Endothelial cell of umbilical vein (primary cell): ENCODE measurements at regions not wholly inside any gene's neighbourhood (a gene's known extent, or its start where the extent isn't known, plus 50 kb on each side); places are given as distances from the start of the nearest gene placed in this dataset.

Experiments
- BruUV-seq: library from RNA; stranded (reverse); fragments of 400-500 nt; replicated peaks from 2 replicates; lab custom pipeline; 2021; lab: Mats Ljungman, UMichigan
- CTCF ChIA-PET: fragments of 300-600, 350-600 bp; sonication (Branson Sonifier 250); formaldehyde crosslinking; loops from one replicate; lab custom pipeline; 2021; ENCODE audit warnings: antibody characterized with exemption, inconsistent platforms; lab: Charles Lee
- POLR2A ChIA-PET: fragments of 300-600, 350-600 bp; sonication (Branson Sonifier 250); formaldehyde crosslinking; loops from one replicate; lab custom pipeline; 2021; ENCODE audit warnings: antibody characterized with exemption, inconsistent platforms; lab: Charles Lee
- DNase-seq: peaks from one replicate; pipeline ENCODE4 v3.0.0-alpha.2; 2011; ENCODE audit warnings: low read depth, low spot score
- FAIRE-seq: peaks from 2 replicates; lab custom pipeline; 2011; peaks lifted over from hg19 to GRCh38; lab: Jason Lieb, UNC
- H2AFZ ChIP-seq: 2 replicates; pipeline ENCODE4 v1.6.0; 2012; ENCODE audit warnings: low read depth, low read length, control low read depth, inconsistent platforms
- H3K27ac ChIP-seq: 2 replicates; pipeline ENCODE4 v1.5.1; 2011; ENCODE audit warnings: low read depth, mild to moderate bottlenecking, control low read depth, low read length, moderate library complexity; ENCODE audit not compliant: insufficient read depth
- H3K27me3 ChIP-seq, 2 experiments: 2 replicates each; pipeline versions ENCODE4 v1.6.0 to v1.6.1; 2011; ENCODE audit warnings: low read length in 2 of 2, mixed read lengths in 1 of 2; ENCODE audit not compliant: control insufficient read depth in 2 of 2, insufficient read depth in 2 of 2
- H3K36me3 ChIP-seq, 2 experiments: 2 replicates in 1 of 2; 3 replicates in 1 of 2; pipeline ENCODE4 v1.5.1; 2011; ENCODE audit warnings: low read length in 2 of 2, mild to moderate bottlenecking in 1 of 2, moderate library complexity in 1 of 2; ENCODE audit not compliant: control insufficient read depth in 2 of 2, insufficient read depth in 2 of 2; ENCODE audit errors: extremely low read depth in 1 of 2
- H3K4me1 ChIP-seq: 3 replicates; pipeline ENCODE4 v1.5.1; 2011; ENCODE audit warnings: mild to moderate bottlenecking, low read length; ENCODE audit not compliant: control insufficient read depth, insufficient read depth; ENCODE audit errors: extremely low read depth
- H3K4me2 ChIP-seq: 2 replicates; pipeline ENCODE4 v1.6.1; 2011; ENCODE audit warnings: low read length, control low read depth, mixed read lengths; ENCODE audit not compliant: insufficient read depth
- H3K4me3 ChIP-seq, 3 experiments: fragments of 200-600 bp in 1 of 3; sonication (generic), shearing (Covaris generic) in 1 of 3; replicated peaks in 1 of 3; 2 replicates each; pipeline ENCODE4 v1.5.1; 2011 to 2016; ENCODE audit warnings: control low read depth in 3 of 3, low read length in 3 of 3, mild to moderate bottlenecking in 2 of 3, inconsistent platforms in 1 of 3, low read depth in 1 of 3, moderate library complexity in 1 of 3; ENCODE audit not compliant: insufficient read depth in 1 of 3
- H3K79me2 ChIP-seq: 2 replicates; pipeline ENCODE4 v1.6.0; 2012; ENCODE audit warnings: low read length, inconsistent platforms; ENCODE audit not compliant: control insufficient read depth, insufficient read depth
- H3K9ac ChIP-seq: replicated peaks from 2 replicates; pipeline ENCODE3; 2011; ENCODE audit warnings: low read length, control low read depth; ENCODE audit not compliant: insufficient read depth; ENCODE audit errors: extremely low read depth
- H3K9me1 ChIP-seq: replicated peaks from 3 replicates; pipeline ENCODE4 v1.6.0; 2011; ENCODE audit warnings: mild to moderate bottlenecking, low read length; ENCODE audit not compliant: control insufficient read depth, insufficient read depth; ENCODE audit errors: extremely low read depth
- H3K9me3 ChIP-seq: replicated peaks from 2 replicates; pipeline ENCODE4 v1.5.1; 2012; ENCODE audit warnings: low read length, inconsistent platforms; ENCODE audit not compliant: control insufficient read depth, insufficient read depth
- H4K20me1 ChIP-seq: replicated peaks from 2 replicates; pipeline ENCODE3; 2011; ENCODE audit warnings: mild to moderate bottlenecking, low read length; ENCODE audit not compliant: control insufficient read depth, insufficient read depth; ENCODE audit errors: extremely low read depth
- EZH2 ChIP-seq: IDR thresholded peaks from 2 replicates; pipeline ENCODE4 v1.6.1; 2012; ENCODE audit warnings: borderline replicate concordance, low read depth, mild to moderate bottlenecking, moderate library complexity, low read length, inconsistent platforms; ENCODE audit not compliant: severe bottlenecking
- GATA2 ChIP-seq: IDR thresholded peaks from 2 replicates; pipeline ENCODE4 v1.7.0; 2011; ENCODE audit warnings: low read depth, mild to moderate bottlenecking, moderate library complexity, mixed read lengths, low read length; ENCODE audit not compliant: insufficient read length, insufficient read depth
- JUN ChIP-seq: IDR thresholded peaks from 2 replicates; pipeline ENCODE4 v1.6.1; 2011; ENCODE audit warnings: borderline replicate concordance, low read depth; ENCODE audit not compliant: insufficient read length, insufficient read depth
- MYC ChIP-seq: IDR thresholded peaks from one replicate; pipeline ENCODE4 v1.6.1; 2011; ENCODE audit warnings: mild to moderate bottlenecking, low read depth, low read length
- dilution Hi-C: fragments of 300-500 bp; cut with MboI; formaldehyde crosslinking; loops from one replicate; pipeline ENCODE4 v1.15.0; 2019; ENCODE audit warnings: low sequenced_read_pairs; ENCODE audit not compliant: extremely low pct_ligation_motif_present
- intact Hi-C: fragments of 100-400 bp; cut with micrococcal nuclease; formaldehyde crosslinking; loops from one replicate; pipeline ENCODE4 v1.10.0; 2022
- TF ChIP-seq, protein P1 (sequence below), 2 donors: IDR thresholded peaks; 1 replicate in 1 of 2; 2 replicates in 1 of 2; pipeline ENCODE4 v1.5.1; 2011; ENCODE audit warnings: low read length in 2 of 2, mild to moderate bottlenecking in 2 of 2, moderate library complexity in 2 of 2, control low read depth in 1 of 2, inconsistent platforms in 1 of 2, low read depth in 1 of 2; ENCODE audit not compliant: insufficient read depth in 1 of 2; ENCODE audit errors: extremely low read depth in 1 of 2
- TF ChIP-seq, protein P2 (sequence below): IDR thresholded peaks from 2 replicates; pipeline ENCODE4 v1.6.1; 2011; ENCODE audit not compliant: insufficient read depth, insufficient read length

DNA sequence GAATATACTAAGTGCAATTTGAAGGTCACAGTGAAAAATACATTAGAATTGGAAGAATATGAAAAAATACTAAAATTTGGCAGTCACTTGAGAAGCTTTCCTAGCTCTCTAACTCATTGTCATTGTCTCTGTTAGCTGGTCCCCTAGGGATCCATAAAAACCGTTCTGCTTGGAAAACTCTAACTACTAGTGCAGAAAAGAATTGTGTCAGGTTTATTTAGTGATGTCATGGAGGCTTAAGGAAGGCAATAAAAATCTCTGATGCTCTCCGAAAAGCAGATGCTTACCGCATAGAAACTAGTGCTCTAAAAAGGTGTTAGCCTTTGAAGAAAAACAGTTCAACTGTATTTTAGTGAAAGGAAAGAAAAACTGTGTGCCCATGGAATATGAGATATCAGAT, 150.1 kb upstream of the DLGAP1 start:
- H3K27ac ChIP-seq = no peak overlapping the region
- FAIRE-seq (no peak), DNase-seq (no peak)
- H3K79me2 ChIP-seq = no peaks in the 10 kb centered on the region
- H3K36me3 ChIP-seq = no peaks in the 10 kb centered on the region
- TF ChIP-seq GATA2 = no peak
- no peak for TF ChIP-seq MYC
- TF ChIP-seq JUN = no peak
- TF ChIP-seq, protein P1, sequence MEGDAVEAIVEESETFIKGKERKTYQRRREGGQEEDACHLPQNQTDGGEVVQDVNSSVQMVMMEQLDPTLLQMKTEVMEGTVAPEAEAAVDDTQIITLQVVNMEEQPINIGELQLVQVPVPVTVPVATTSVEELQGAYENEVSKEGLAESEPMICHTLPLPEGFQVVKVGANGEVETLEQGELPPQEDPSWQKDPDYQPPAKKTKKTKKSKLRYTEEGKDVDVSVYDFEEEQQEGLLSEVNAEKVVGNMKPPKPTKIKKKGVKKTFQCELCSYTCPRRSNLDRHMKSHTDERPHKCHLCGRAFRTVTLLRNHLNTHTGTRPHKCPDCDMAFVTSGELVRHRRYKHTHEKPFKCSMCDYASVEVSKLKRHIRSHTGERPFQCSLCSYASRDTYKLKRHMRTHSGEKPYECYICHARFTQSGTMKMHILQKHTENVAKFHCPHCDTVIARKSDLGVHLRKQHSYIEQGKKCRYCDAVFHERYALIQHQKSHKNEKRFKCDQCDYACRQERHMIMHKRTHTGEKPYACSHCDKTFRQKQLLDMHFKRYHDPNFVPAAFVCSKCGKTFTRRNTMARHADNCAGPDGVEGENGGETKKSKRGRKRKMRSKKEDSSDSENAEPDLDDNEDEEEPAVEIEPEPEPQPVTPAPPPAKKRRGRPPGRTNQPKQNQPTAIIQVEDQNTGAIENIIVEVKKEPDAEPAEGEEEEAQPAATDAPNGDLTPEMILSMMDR (IDR thresholded peaks at IDR 0.05; ENCODE audit: extremely low read depth in 1 of 2, insufficient read depth in 1 of 2, low read depth in 1 of 2, low read length in 2 of 2) = no peak
- TF ChIP-seq, protein P2, sequence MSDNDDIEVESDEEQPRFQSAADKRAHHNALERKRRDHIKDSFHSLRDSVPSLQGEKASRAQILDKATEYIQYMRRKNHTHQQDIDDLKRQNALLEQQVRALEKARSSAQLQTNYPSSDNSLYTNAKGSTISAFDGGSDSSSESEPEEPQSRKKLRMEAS = no peak
- TF ChIP-seq EZH2 = no peak
- H3K4me1 ChIP-seq = no peaks in the 10 kb centered on the region
- H3K4me2 ChIP-seq = no peak overlapping the region
- H4K20me1 ChIP-seq = no peaks in the 10 kb centered on the region
- H3K9ac ChIP-seq = no peak overlapping the region
- POLR2A ChIA-PET = no interaction called here
- peaks cover 5% of the 10 kb centered on the region for H3K9me3 ChIP-seq
- CTCF ChIA-PET = no interaction called here
- intact Hi-C loops = no loop called here
- H3K4me3 ChIP-seq = no peak overlapping the region
- H3K9me1 ChIP-seq = no peaks in the 10 kb centered on the region
- no peak overlapping the region for H2AFZ ChIP-seq
- H3K27me3 ChIP-seq = no peaks in the 10 kb centered on the region
- BruUV-seq = no TSS peak
- dilution Hi-C loops = no loop called here
